GM12878 (cell line): ENCODE measurements at regions not wholly inside any gene's neighbourhood (a gene's known extent, or its start where the extent isn't known, plus 50 kb on each side); places are given as distances from the start of the nearest gene placed in this dataset.

Experiments used
- BHLHE40 ChIP-seq, 2 experiments: fragments of 450-650 bp in 1 of 2; IDR thresholded peaks; 2 replicates each; pipeline ENCODE4 v1.6.1; 2011 to 2017; ENCODE audit warnings: low read depth in 2 of 2, borderline replicate concordance in 1 of 2, improper control_type of control experiment in 1 of 2, low read length in 1 of 2, mild to moderate bottlenecking in 1 of 2
- EZH2 ChIP-seq: IDR thresholded peaks from 2 replicates; pipeline ENCODE4 v1.6.1; 2012; ENCODE audit warnings: low read depth, mild to moderate bottlenecking, control low read depth, inconsistent platforms, low read length, borderline replicate concordance; ENCODE audit not compliant: control insufficient read depth
- HSF1 ChIP-seq: fragments of 150-350 bp; IDR thresholded peaks from 2 replicates; pipeline ENCODE4 v1.6.1; 2014; ENCODE audit warnings: mild to moderate bottlenecking, low read depth, low read length
- LARP7 ChIP-seq: fragments of 450-650 bp; IDR thresholded peaks from 2 replicates; pipeline ENCODE4 v1.6.1; 2017; ENCODE audit warnings: mild to moderate bottlenecking
- NRF1 ChIP-seq: conservative IDR thresholded peaks from 2 replicates; pipeline ENCODE4 v1.6.1; 2011; ENCODE audit warnings: mild to moderate bottlenecking, low read depth, low read length, improper control_type of control experiment
- POU2F2 ChIP-seq: IDR thresholded peaks from 3 replicates; pipeline ENCODE4 v1.6.1; 2011; ENCODE audit warnings: low read depth, mild to moderate bottlenecking, low read length, borderline replicate concordance
- RAD21 ChIP-seq: IDR thresholded peaks from 2 replicates; pipeline ENCODE4 v1.6.1; 2011; ENCODE audit warnings: mild to moderate bottlenecking, low read depth, low read length, moderate library complexity; ENCODE audit not compliant: insufficient read depth
- RELA ChIP-seq: fragments of 450-650 bp; IDR thresholded peaks from 2 replicates; pipeline ENCODE4 v1.8.0; 2014; ENCODE audit warnings: borderline replicate concordance; ENCODE audit not compliant: partially characterized antibody
- ZBED1 ChIP-seq: IDR thresholded peaks from 2 replicates; pipeline ENCODE4 v1.6.1; 2016; ENCODE audit warnings: borderline replicate concordance
- TF ChIP-seq, protein P1 (sequence below), 3 experiments: IDR thresholded peaks in 2 of 3; conservative IDR thresholded peaks in 1 of 3; 2 replicates each; pipeline ENCODE4 v1.5.1; 2011; ENCODE audit warnings: low read depth in 3 of 3, low read length in 3 of 3, mild to moderate bottlenecking in 3 of 3, control low read depth in 2 of 3, moderate library complexity in 2 of 3, inconsistent platforms in 1 of 3, mixed read lengths in 1 of 3; ENCODE audit not compliant: control insufficient read depth in 2 of 3, insufficient read depth in 1 of 3; ENCODE audit errors: extremely low read depth in 1 of 3
- TF ChIP-seq, protein P2 (sequence below): IDR thresholded peaks from 2 replicates; pipeline ENCODE4 v1.6.1; 2011; ENCODE audit warnings: mild to moderate bottlenecking, low read depth, low read length, moderate library complexity; ENCODE audit not compliant: insufficient replicate concordance

DNA sequence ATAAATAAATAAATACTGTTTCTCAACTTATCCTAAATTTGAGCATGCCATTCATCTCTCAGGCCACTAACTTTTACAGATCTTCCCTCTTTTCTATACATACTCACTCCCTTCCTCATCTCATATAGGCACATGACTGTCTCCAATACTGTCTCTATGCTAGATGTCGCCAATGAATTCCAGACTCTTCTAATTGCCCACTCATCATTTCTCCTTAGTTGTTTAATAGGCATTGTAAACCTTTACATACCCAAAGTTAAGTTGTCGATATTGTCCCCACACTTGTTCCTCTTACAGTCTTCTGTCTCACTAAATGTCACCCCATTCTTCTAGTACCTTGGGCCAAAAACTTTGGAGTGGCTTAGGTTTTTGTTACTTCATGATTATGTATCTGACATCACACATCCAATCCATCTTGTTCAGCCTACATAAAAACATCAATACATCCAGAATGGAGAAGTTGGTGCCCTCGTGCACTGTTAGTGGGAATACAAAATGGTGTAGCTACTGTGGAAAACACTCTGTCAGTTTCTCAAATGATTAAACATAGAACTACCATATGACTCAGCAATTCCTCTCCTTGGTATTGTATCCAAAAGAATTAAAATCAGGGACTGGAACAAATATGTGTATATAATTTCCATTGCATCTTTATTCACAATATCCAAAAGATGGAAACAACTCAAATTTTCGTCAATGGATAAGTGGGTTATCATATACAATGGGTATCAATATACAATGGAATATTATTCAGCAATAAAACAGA lies 935.1 kb downstream of the SLC4A3 start:
- TF ChIP-seq HSF1 = no peak
- no peak for TF ChIP-seq POU2F2
- no peak for TF ChIP-seq EZH2
- no peak for TF ChIP-seq NRF1
- no peak for TF ChIP-seq RELA
- TF ChIP-seq, protein P1, sequence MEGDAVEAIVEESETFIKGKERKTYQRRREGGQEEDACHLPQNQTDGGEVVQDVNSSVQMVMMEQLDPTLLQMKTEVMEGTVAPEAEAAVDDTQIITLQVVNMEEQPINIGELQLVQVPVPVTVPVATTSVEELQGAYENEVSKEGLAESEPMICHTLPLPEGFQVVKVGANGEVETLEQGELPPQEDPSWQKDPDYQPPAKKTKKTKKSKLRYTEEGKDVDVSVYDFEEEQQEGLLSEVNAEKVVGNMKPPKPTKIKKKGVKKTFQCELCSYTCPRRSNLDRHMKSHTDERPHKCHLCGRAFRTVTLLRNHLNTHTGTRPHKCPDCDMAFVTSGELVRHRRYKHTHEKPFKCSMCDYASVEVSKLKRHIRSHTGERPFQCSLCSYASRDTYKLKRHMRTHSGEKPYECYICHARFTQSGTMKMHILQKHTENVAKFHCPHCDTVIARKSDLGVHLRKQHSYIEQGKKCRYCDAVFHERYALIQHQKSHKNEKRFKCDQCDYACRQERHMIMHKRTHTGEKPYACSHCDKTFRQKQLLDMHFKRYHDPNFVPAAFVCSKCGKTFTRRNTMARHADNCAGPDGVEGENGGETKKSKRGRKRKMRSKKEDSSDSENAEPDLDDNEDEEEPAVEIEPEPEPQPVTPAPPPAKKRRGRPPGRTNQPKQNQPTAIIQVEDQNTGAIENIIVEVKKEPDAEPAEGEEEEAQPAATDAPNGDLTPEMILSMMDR (IDR thresholded peaks at IDR 0.05 in 2 of 3, conservative IDR thresholded peaks at IDR 0.05 in 1 of 3; ENCODE audit: control insufficient read depth in 2 of 3, extremely low read depth in 1 of 3, insufficient read depth in 1 of 3, low read depth in 3 of 3, low read length in 3 of 3) = no peak
- TF ChIP-seq BHLHE40 (IDR thresholded peaks at IDR 0.05; ENCODE audit: borderline replicate concordance in 1 of 2, low read depth in 2 of 2, low read length in 1 of 2) = no peak
- TF ChIP-seq, protein P2, sequence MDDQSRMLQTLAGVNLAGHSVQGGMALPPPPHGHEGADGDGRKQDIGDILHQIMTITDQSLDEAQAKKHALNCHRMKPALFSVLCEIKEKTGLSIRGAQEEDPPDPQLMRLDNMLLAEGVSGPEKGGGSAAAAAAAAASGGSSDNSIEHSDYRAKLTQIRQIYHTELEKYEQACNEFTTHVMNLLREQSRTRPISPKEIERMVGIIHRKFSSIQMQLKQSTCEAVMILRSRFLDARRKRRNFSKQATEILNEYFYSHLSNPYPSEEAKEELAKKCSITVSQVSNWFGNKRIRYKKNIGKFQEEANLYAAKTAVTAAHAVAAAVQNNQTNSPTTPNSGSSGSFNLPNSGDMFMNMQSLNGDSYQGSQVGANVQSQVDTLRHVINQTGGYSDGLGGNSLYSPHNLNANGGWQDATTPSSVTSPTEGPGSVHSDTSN = no peak
- TF ChIP-seq RAD21 = no peak
- TF ChIP-seq LARP7 = no peak
- TF ChIP-seq ZBED1 = no peak
